ENCODE measurements at regions not wholly inside any gene's neighbourhood (a gene's known extent, or its start where the extent isn't known, plus 50 kb on each side); places are given as distances from the start of the nearest gene placed in this dataset.

DNA sequence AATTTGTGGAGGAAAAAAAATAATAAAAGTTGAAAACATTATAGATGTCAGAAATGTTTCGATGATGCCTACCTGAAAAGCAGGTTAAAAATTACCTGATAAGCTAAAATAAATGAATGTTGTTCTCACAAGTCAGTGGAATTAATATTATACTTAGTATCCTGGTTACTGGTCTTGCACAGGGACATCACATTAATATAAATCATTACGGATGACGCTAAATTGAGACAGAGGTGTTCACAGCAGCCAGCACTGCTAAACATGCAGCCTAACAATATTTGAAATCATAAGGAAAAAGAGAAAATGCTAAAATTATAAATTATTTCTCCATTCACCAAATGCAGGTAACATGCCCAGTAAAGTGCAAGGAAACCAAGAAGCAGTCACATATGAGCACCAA is 1130.0 kb downstream of the STPG2 start:
- Histone ChIP-seq H3K27me3 (ENCODE audit: control insufficient read depth in 4 of 4, insufficient read depth in 4 of 4, low read length in 3 of 4) (no peaks in the 10 kb centered on the region), H3K27ac (ENCODE audit: low read depth in 1 of 2, low read length in 2 of 2) (no peak overlapping the region), H3K9me3 (ENCODE audit: control insufficient read depth in 4 of 4, low read length in 3 of 4) (no peaks in the 10 kb centered on the region), H3K4me1 (ENCODE audit: control insufficient read depth in 4 of 4, insufficient read depth in 4 of 4, low read length in 3 of 4) (no peaks in the 10 kb centered on the region), H3K9ac (ENCODE audit: low read depth in 1 of 2, low read length in 2 of 2) (no peak overlapping the region), H3K4me3 (ENCODE audit: low read depth in 1 of 3, low read length in 3 of 3) (no peak overlapping the region), H3K36me3 (ENCODE audit: control insufficient read depth in 4 of 4, insufficient read depth in 3 of 4, low read depth in 1 of 4, low read length in 3 of 4) (no peaks in the 10 kb centered on the region)
- DNase-seq (ENCODE audit: low spot score): no peak
- TF ChIP-seq ATF3 (IDR thresholded peaks at IDR 0.05): no peak
- no peak for TF ChIP-seq HNF4A (conservative IDR thresholded peaks at IDR 0.05)
- no peak for TF ChIP-seq TAF1 (conservative IDR thresholded peaks at IDR 0.05)
- TF ChIP-seq SP1 (IDR thresholded peaks at IDR 0.05): no peak
- no peak for TF ChIP-seq ZBTB33 (IDR thresholded peaks at IDR 0.05)
- TF ChIP-seq RAD21 (IDR thresholded peaks at IDR 0.05): no peak
- no peak for TF ChIP-seq NR2F2 (IDR thresholded peaks at IDR 0.05)
- 93% methylated on average over 3 of the region's 3 CpGs for whole genome bisulfite sequencing

DNA sequence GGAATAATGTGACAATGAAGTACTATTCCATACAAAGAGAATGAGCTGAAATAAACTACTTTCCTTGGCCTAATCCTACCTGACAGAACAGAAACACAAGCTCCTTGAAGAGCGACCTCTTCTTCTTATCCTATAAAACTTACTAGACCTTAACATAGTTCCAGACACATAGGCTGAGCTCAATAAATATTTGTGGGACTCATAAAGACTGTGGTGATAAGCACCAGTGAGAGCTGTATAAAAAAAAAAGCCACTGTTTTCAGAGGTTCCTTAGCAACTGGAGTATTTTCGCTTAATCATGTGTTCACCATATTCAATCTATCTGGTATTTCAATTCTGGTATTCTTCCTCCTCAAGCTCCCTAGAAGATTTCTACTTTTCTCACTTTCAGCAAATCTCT is 1129.6 kb downstream of the STPG2 start:
- Histone ChIP-seq H3K9ac (ENCODE audit: low read depth in 1 of 2, low read length in 2 of 2) (no peak overlapping the region), H3K4me1 (ENCODE audit: control insufficient read depth in 4 of 4, insufficient read depth in 4 of 4, low read length in 3 of 4) (no peaks in the 10 kb centered on the region), H3K36me3 (ENCODE audit: control insufficient read depth in 4 of 4, insufficient read depth in 3 of 4, low read depth in 1 of 4, low read length in 3 of 4) (no peaks in the 10 kb centered on the region), H3K9me3 (ENCODE audit: control insufficient read depth in 4 of 4, low read length in 3 of 4) (no peaks in the 10 kb centered on the region), H3K4me3 (ENCODE audit: low read depth in 1 of 3, low read length in 3 of 3) (no peak overlapping the region), H3K27ac (ENCODE audit: low read depth in 1 of 2, low read length in 2 of 2) (no peak overlapping the region), H3K27me3 (ENCODE audit: control insufficient read depth in 4 of 4, insufficient read depth in 4 of 4, low read length in 3 of 4) (no peaks in the 10 kb centered on the region)
- no peak for DNase-seq (ENCODE audit: low spot score)
- TF ChIP-seq ZBTB33 (IDR thresholded peaks at IDR 0.05): no peak
- no peak for TF ChIP-seq HNF4G (IDR thresholded peaks at IDR 0.05)
- no peak for TF ChIP-seq RAD21 (IDR thresholded peaks at IDR 0.05)
- no peak for TF ChIP-seq ATF3 (IDR thresholded peaks at IDR 0.05)
- TF ChIP-seq GABPA (IDR thresholded peaks at IDR 0.05 in 1 of 2, conservative IDR thresholded peaks at IDR 0.05 in 1 of 2): no peak
- TF ChIP-seq EGR1 (IDR thresholded peaks at IDR 0.05; ENCODE audit: low read depth in 2 of 2): no peak
- no peak for TF ChIP-seq YY1 (IDR thresholded peaks at IDR 0.05)
- no peak for TF ChIP-seq FOXA2 (IDR thresholded peaks at IDR 0.05)
- no peak for TF ChIP-seq JUND (IDR thresholded peaks at IDR 0.05)
- no peak for TF ChIP-seq CTCF (IDR thresholded peaks at IDR 0.05; ENCODE audit: low read depth, low read length, missing input control)
- TF ChIP-seq NR2F2 (IDR thresholded peaks at IDR 0.05): no peak
- TF ChIP-seq REST (IDR thresholded peaks at IDR 0.05): no peak
- TF ChIP-seq SP1 (IDR thresholded peaks at IDR 0.05): no peak
- TF ChIP-seq, protein P1, sequence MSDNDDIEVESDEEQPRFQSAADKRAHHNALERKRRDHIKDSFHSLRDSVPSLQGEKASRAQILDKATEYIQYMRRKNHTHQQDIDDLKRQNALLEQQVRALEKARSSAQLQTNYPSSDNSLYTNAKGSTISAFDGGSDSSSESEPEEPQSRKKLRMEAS (IDR thresholded peaks at IDR 0.05): no peak
- no peak for TF ChIP-seq RXRA (IDR thresholded peaks at IDR 0.05)
- TF ChIP-seq HNF4A (conservative IDR thresholded peaks at IDR 0.05): no peak
- no peak for TF ChIP-seq TAF1 (conservative IDR thresholded peaks at IDR 0.05)
- 74% methylated on average over 2 of the region's 2 CpGs for WGBS

Data from liver (tissue), 8 donors.